Naive thymus-derived CD4-positive, alpha-beta T cell (primary cell): ENCODE measurements at regions not wholly inside any gene's neighbourhood (a gene's known extent, or its start where the extent isn't known, plus 50 kb on each side); places are given as distances from the start of the nearest gene placed in this dataset.
"Not testable (repeated sequence)": the region's sequence is repeated elsewhere in the genome, so short reads cannot be mapped to it uniquely, and the experiment has no call there.

ENCODE experiments used
- ATAC-seq: fragments of 150-1000 bp; cut with Tn5 transposase; 2 replicates; pipeline ENCODE4 v1.10.0; 2021; ENCODE audit warnings: mild to moderate bottlenecking, moderate library complexity
- CTCF ChIA-PET: fragments of 350-600 bp; sonication (Branson Sonifier 250); formaldehyde crosslinking; loops from one replicate; lab custom pipeline; 2021; ENCODE audit warnings: antibody characterized with exemption; lab: Charles Lee
- POLR2A ChIA-PET: fragments of 350-600 bp; sonication (Branson Sonifier 250); formaldehyde crosslinking; loops from one replicate; lab custom pipeline; 2021; ENCODE audit warnings: antibody characterized with exemption, inconsistent platforms; lab: Charles Lee
- DNase-seq, 9 donors: peaks; one replicate each; pipeline versions ENCODE4 v3.0.0 to v3.0.0-alpha.2; 2020 to 2022; ENCODE audit warnings: mixed read lengths in 1 of 9
- H3K27ac ChIP-seq: one replicate; pipeline ENCODE4 v1.7.0; 2013; ENCODE audit warnings: mild to moderate bottlenecking, low read depth, low read length, moderate library complexity
- H3K27me3 ChIP-seq, 2 donors: one replicate each; pipeline ENCODE4 v1.7.0; 2013; ENCODE audit warnings: low read length in 2 of 2, mild to moderate bottlenecking in 2 of 2, moderate library complexity in 2 of 2; ENCODE audit not compliant: control insufficient read depth in 2 of 2, insufficient read depth in 2 of 2
- H3K36me3 ChIP-seq, 3 experiments: 1 replicate in 2 of 3; 2 replicates in 1 of 3; pipeline ENCODE4 v1.7.0; 2013; ENCODE audit warnings: low read length in 3 of 3, mild to moderate bottlenecking in 3 of 3, moderate library complexity in 1 of 3; ENCODE audit not compliant: insufficient read depth in 3 of 3, control insufficient read depth in 2 of 3
- H3K4me1 ChIP-seq, 2 donors: one replicate each; pipeline ENCODE4 v1.7.0; 2013; ENCODE audit warnings: low read length in 2 of 2, mild to moderate bottlenecking in 2 of 2, moderate library complexity in 1 of 2; ENCODE audit not compliant: control insufficient read depth in 2 of 2, insufficient read depth in 2 of 2
- H3K4me3 ChIP-seq: 2 replicates; pipeline ENCODE4 v1.7.0; 2013; ENCODE audit warnings: mild to moderate bottlenecking, low read length
- H3K9me3 ChIP-seq, 3 experiments: 1 replicate in 2 of 3; 2 replicates in 1 of 3; pipeline ENCODE4 v1.7.0; 2013; ENCODE audit warnings: low read length in 3 of 3; ENCODE audit not compliant: control insufficient read depth in 2 of 3
- H3K27ac Mint-ChIP-seq, 9 donors: one replicate each; pipeline ENCODE4 v1.8.0; 2020 to 2022; ENCODE audit warnings: mixed read lengths in 9 of 9, mild to moderate bottlenecking in 8 of 9, moderate library complexity in 5 of 9, inconsistent platforms in 2 of 9
- H3K27me3 Mint-ChIP-seq, 5 donors: one replicate each; pipeline ENCODE4 v1.8.0; 2021 to 2022; ENCODE audit warnings: mixed read lengths in 5 of 5, mild to moderate bottlenecking in 1 of 5
- H3K36me3 Mint-ChIP-seq, 5 donors: one replicate each; pipeline ENCODE4 v1.8.0; 2020 to 2022; ENCODE audit warnings: mixed read lengths in 5 of 5, mild to moderate bottlenecking in 3 of 5, inconsistent platforms in 1 of 5
- H3K4me1 Mint-ChIP-seq, 7 donors: one replicate each; pipeline ENCODE4 v1.8.0; 2020 to 2022; ENCODE audit warnings: mixed read lengths in 7 of 7, mild to moderate bottlenecking in 3 of 7, inconsistent platforms in 1 of 7
- H3K4me3 Mint-ChIP-seq, 10 donors: one replicate each; pipeline ENCODE4 v1.8.0; 2020 to 2022; ENCODE audit warnings: mild to moderate bottlenecking in 10 of 10, mixed read lengths in 10 of 10, moderate library complexity in 6 of 10, inconsistent platforms in 2 of 10
- H3K9me3 Mint-ChIP-seq, 11 donors: one replicate each; pipeline ENCODE4 v1.8.0; 2020 to 2022; ENCODE audit warnings: mixed read lengths in 11 of 11, mild to moderate bottlenecking in 4 of 11, inconsistent platforms in 1 of 11, moderate library complexity in 1 of 11
- intact Hi-C, 2 donors: fragments of 100-400 bp; cut with micrococcal nuclease; formaldehyde crosslinking; loops; one replicate each; pipeline ENCODE4 v1.15.1; 2023

DNA sequence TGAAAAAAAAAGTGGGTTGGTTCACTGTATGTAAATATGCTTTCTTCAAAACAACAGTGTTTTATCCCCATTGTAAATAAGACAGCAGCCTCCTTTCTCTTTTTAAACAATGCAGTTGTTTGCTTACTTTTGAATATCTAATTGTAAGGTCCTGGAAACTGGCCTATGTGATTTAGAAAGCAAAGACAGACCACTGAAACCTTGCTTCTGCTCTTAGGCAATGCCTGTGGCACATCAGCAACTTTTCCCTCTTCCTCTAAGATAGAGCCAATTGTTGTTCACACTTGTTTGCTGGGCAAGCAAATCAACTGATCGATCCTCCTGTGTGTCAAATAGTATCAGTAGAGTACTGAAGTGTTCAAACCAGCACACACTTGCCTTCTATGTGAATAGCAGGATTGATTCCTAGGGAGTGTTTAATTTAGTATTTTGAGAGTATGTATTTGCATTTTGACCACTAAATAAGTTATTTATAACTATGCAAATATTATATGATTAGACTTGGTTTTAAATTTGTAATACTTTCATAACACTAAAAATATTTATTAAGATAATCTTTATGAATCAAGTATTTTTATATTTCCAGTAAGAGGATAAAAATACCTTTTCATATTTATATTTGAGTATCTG lies 55.4 kb upstream of the GRPR start:
- CTCF ChIA-PET = no interaction called here
- no peak for ATAC-seq
- H3K36me3 ChIP-seq = no peaks in the 10 kb centered on the region
- H3K27ac ChIP-seq = no peak overlapping the region
- H3K9me3 ChIP-seq = no peaks in the 10 kb centered on the region
- intact Hi-C loops = no loop called here
- no peaks in the 10 kb centered on the region for H3K27me3 ChIP-seq
- H3K4me1 ChIP-seq = no peaks in the 10 kb centered on the region
- DNase-seq = no peak
- H3K27me3 Mint-ChIP-seq = peaks cover 0 to 6% (median 0%) of the 10 kb centered on the region in 5 donors
- H3K4me3 Mint-ChIP-seq = no peak overlapping the region
- no peak overlapping the region for H3K4me3 ChIP-seq
- H3K4me1 Mint-ChIP-seq = peaks cover 0 to 4% (median 0%) of the 10 kb centered on the region in 7 donors
- peaks cover 0 to 2% (median 0%) of the 10 kb centered on the region in 11 donors for H3K9me3 Mint-ChIP-seq
- H3K27ac Mint-ChIP-seq = no peak overlapping the region
- POLR2A ChIA-PET = no interaction called here
- H3K36me3 Mint-ChIP-seq = no peaks in the 10 kb centered on the region

DNA sequence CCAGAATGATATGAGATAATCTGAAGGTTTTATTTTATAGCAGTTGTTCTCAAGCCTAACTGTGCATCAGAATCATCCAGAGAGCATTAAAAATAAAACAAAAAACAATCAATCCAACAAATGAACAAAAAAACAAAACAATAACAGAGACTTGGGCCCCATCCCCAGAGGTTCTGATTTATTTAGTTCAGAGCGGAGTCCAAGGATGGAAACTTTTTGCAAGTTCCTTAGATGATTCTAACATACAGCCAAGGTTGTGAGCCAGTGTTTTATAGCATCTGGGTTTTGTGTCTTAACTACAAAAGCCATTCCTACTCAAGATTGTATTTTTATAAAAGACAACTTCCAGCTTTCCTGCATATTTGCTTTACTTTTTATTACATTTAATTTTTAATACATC lies 59.4 kb upstream of the GRPR start:
- Mint-ChIP-seq H3K27ac (no peak overlapping the region), H3K4me3 (no peak overlapping the region)

DNA sequence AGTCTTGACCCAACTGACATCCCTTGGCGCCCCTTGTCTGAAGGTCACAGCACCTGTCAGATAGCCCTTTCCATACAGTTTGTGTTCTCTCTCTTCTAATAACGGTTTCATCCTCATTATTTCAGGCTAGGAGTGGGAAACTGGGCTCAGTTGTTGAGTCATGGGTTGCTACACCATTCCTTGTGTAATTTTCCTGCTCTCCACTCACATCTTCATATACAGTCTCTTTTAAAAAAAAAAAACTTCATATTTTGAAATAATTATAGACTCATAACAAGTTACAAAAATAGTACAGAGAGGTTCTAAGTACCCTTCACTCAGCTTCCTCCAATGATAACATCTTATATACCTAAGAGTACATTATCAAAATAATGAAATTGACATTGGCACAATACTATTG lies 60.2 kb upstream of the GRPR start:
- Mint-ChIP-seq H3K27me3 (peaks cover 0 to 5% (median 0%) of the 10 kb centered on the region in 5 donors), H3K27ac (no peak overlapping the region), H3K4me3 (no peak overlapping the region), H3K36me3 (no peaks in the 10 kb centered on the region), H3K4me1 (no peaks in the 10 kb centered on the region), H3K9me3 (peaks cover 0 to 3% (median 0%) of the 10 kb centered on the region in 11 donors)
- Histone ChIP-seq H3K36me3 (no peaks in the 10 kb centered on the region), H3K27me3 (no peaks in the 10 kb centered on the region), H3K27ac (no peak overlapping the region), H3K4me1 (no peaks in the 10 kb centered on the region), H3K4me3 (no peak overlapping the region), H3K9me3 (no peaks in the 10 kb centered on the region)
- ChIA-PET CTCF (no interaction called here), POLR2A (no interaction called here)
- intact Hi-C loops = no loop called here
- no peak for ATAC-seq
- DNase-seq = no peak

More for the DNA sequence above, 59.4 kb upstream of the GRPR start:
- Histone ChIP-seq H3K4me3 (no peak overlapping the region), H3K4me1 (no peaks in the 10 kb centered on the region), H3K27ac (no peak overlapping the region), H3K27me3 (no peaks in the 10 kb centered on the region), H3K9me3 (no peaks in the 10 kb centered on the region), H3K36me3 (no peaks in the 10 kb centered on the region)
- peaks cover 0 to 4% (median 0%) of the 10 kb centered on the region in 7 donors for H3K4me1 Mint-ChIP-seq
- ChIA-PET CTCF (no interaction called here), POLR2A (no interaction called here)
- H3K27me3 Mint-ChIP-seq = peaks cover 0 to 1% (median 0%) of the 10 kb centered on the region in 5 donors
- H3K9me3 Mint-ChIP-seq = peaks cover 0 to 3% (median 0%) of the 10 kb centered on the region in 11 donors
- no peak for DNase-seq
- no peaks in the 10 kb centered on the region for H3K36me3 Mint-ChIP-seq
- ATAC-seq = no peak
- intact Hi-C loops = no loop called here

DNA sequence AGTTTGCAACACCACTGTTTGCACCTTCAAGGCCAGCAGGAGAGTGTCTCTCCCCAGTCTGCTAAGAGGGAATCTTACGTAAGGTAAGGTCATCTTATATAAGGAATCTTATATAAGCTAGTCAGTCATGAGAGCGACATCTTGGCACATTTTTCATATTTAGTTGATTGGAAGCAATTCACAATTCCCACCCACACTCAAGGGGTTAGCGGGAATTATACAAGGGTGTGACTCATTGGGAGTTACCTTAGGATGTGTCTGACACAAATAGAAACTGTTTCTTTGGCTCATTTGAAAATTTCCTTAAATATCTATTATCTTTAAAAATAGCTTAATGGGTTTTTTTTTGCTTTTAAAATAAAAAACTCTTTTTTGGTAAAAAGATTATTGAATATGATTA lies 62.1 kb upstream of the GRPR start:
- ATAC-seq (no peak), DNase-seq (no peak)
- no peak overlapping the region for H3K27ac ChIP-seq
- peaks cover 0 to 5% (median 0%) of the 10 kb centered on the region in 5 donors for H3K27me3 Mint-ChIP-seq
- no peak overlapping the region for H3K27ac Mint-ChIP-seq
- no peaks in the 10 kb centered on the region for H3K27me3 ChIP-seq
- no peak overlapping the region for H3K4me3 Mint-ChIP-seq
- ChIA-PET POLR2A (no interaction called here), CTCF (no interaction called here)
- H3K36me3 ChIP-seq = no peaks in the 10 kb centered on the region
- H3K4me1 Mint-ChIP-seq = no peaks in the 10 kb centered on the region
- H3K36me3 Mint-ChIP-seq = no peaks in the 10 kb centered on the region
- intact Hi-C loops = no loop called here
- no peaks in the 10 kb centered on the region for H3K4me1 ChIP-seq
- H3K9me3 ChIP-seq = no peaks in the 10 kb centered on the region
- H3K4me3 ChIP-seq = no peak overlapping the region
- peaks cover 0 to 3% (median 0%) of the 10 kb centered on the region in 11 donors for H3K9me3 Mint-ChIP-seq

DNA sequence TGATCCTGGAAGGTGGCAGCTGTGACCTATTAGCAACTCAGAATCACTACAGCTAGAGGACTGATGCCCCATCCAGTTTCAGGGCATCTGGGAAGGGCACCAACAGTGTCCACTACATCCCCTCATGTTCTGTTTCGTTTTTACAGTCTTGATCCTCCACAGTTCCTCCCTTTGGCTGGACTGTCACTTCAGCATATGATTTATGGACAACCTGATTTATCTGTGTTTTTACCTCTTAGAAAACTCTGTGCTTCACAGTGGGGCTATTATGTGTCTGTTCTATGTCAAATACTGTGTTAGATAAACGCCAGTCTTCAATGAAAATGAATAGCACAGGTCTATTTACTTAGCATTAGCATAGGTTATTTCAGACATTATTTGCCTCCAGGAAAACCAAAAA lies 63.1 kb upstream of the GRPR start:
- ChIA-PET CTCF (no interaction called here), POLR2A (no interaction called here)
- ATAC-seq (no peak), DNase-seq (no peak)
- intact Hi-C loops = no loop called here
- H3K36me3 Mint-ChIP-seq = no peaks in the 10 kb centered on the region
- H3K36me3 ChIP-seq = no peaks in the 10 kb centered on the region
- H3K4me3 ChIP-seq = no peak overlapping the region
- no peak overlapping the region for H3K4me3 Mint-ChIP-seq
- no peaks in the 10 kb centered on the region for H3K4me1 ChIP-seq
- peaks cover 0 to 3% (median 0%) of the 10 kb centered on the region in 11 donors for H3K9me3 Mint-ChIP-seq
- no peaks in the 10 kb centered on the region for H3K4me1 Mint-ChIP-seq
- no peaks in the 10 kb centered on the region for H3K27me3 ChIP-seq
- no peak overlapping the region for H3K27ac ChIP-seq
- H3K27ac Mint-ChIP-seq = no peak overlapping the region
- no peaks in the 10 kb centered on the region for H3K9me3 ChIP-seq
- peaks cover 0 to 5% (median 0%) of the 10 kb centered on the region in 5 donors for H3K27me3 Mint-ChIP-seq

DNA sequence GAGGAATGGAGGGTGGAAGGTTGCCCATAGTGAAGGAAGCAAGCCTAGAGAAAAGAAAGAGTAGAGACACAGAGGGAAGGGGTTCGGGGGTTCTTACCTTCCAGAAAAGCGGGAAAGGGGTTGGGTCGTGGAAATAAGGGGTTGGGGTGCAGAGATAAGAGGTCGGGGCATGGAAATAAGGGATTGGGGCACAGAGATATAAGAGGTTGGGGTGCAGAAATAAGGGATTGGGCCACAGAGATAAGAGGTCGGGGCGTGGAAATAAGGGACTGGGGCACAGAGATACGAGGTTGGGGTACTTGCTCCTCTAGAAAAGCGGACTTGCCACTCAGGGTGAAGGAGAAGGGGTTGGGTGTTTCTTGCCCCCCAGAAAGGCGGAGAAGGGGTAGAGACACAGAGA lies 74.2 kb upstream of the GRPR start:
- Mint-ChIP-seq H3K9me3 (peaks cover 0 to 11% (median 0%) of the 10 kb centered on the region in 11 donors), H3K27ac (peak overlapping the region in 1 of 9 donors; percentile 5)
- CTCF ChIA-PET, POLR2A ChIA-PET, H3K4me1 Mint-ChIP-seq, H3K36me3 ChIP-seq, H3K27me3 Mint-ChIP-seq, H3K27me3 ChIP-seq, H3K4me3 ChIP-seq, intact Hi-C loops, H3K4me1 ChIP-seq, H3K4me3 Mint-ChIP-seq, ATAC-seq, DNase-seq, H3K36me3 Mint-ChIP-seq, H3K27ac ChIP-seq, H3K9me3 ChIP-seq: not testable (repeated sequence)

DNA sequence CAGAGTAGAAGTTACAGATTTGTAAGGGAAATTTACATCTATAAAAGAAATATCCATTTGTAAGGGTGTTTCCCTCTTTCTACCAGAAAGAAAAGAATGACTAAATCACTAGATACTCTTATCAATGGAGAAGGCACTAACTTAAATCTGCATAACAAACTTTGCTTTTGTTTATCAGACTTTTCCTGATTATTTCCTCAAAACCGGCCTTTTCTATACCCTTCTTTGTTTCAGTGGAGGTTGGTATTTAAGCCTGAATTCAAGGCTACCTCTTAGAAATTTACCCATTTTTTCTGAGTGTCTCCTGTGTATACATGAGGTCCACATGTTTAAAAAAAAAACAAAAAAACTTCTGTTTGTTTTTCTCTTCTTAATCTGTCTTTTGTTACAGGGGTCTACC lies 80.4 kb upstream of the GRPR start:
- H3K9me3 Mint-ChIP-seq = no peaks in the 10 kb centered on the region
- POLR2A ChIA-PET = no interaction called here
- intact Hi-C loops = no loop called here
- H3K27ac ChIP-seq = no peak overlapping the region
- H3K36me3 ChIP-seq = no peaks in the 10 kb centered on the region
- ATAC-seq (no peak), DNase-seq (no peak)
- no peaks in the 10 kb centered on the region for H3K4me1 ChIP-seq
- no peaks in the 10 kb centered on the region for H3K36me3 Mint-ChIP-seq
- no peaks in the 10 kb centered on the region for H3K27me3 ChIP-seq
- no peaks in the 10 kb centered on the region for H3K27me3 Mint-ChIP-seq
- H3K4me3 Mint-ChIP-seq = no peak overlapping the region
- CTCF ChIA-PET = interaction anchor here (0.6 kb wide), 1 partner anchor 1818 kb away, joined by 3 read pairs; no protein-coding TSS in a partner anchor
- no peak overlapping the region for H3K27ac Mint-ChIP-seq
- no peaks in the 10 kb centered on the region for H3K9me3 ChIP-seq
- no peak overlapping the region for H3K4me3 ChIP-seq
- H3K4me1 Mint-ChIP-seq = no peaks in the 10 kb centered on the region
